D341Med (cell line): ENCODE measurements at regions not wholly inside any gene's neighbourhood (a gene's known extent, or its start where the extent isn't known, plus 50 kb on each side); places are given as distances from the start of the nearest gene placed in this dataset.

Experiments used
- DNase-seq: peaks from one replicate; pipeline ENCODE4 v3.0.0; 2012; ENCODE audit warnings: low spot score

DNA sequence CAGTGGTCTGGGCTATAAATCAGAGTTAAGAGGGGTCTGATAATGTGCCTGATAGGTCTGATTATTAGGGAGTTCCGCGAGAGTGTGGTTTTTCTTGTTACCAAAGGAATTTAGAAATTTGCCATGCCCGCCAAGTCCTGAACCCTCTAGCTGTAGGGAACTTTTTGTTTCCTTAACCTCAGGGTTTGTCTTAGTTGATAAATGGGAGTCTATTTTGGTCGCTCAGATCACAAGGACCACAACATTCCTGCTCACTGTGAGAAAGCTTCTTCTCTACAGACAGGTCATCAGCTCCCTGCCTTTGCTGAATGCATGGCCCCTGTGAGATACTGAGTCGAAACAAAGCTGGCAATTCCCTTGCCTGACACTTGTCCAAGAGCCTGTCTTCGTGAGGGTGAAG is 497.8 kb downstream of the HS3ST4 start:
- DNase-seq: no peak

DNA sequence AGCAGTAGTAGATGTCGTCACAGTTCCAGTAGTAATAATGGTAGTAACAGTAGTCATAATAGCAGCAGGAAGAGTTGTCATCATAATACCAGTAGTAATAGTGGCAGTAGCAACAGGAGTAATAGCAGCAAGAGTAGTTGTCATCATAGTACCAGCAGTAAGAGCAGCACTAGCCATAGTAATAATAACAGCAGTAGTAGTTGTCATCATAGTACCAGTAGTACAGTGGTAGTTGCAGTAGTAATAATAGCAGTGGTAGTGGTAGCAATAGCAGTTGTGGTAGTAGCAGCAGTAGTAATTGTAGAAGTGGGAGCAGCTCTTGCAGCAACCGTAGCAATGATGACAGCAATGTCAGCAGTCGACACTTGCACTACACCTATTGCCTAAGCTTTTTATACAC is 502.8 kb downstream of the HS3ST4 start:
- DNase-seq: no peak

DNA sequence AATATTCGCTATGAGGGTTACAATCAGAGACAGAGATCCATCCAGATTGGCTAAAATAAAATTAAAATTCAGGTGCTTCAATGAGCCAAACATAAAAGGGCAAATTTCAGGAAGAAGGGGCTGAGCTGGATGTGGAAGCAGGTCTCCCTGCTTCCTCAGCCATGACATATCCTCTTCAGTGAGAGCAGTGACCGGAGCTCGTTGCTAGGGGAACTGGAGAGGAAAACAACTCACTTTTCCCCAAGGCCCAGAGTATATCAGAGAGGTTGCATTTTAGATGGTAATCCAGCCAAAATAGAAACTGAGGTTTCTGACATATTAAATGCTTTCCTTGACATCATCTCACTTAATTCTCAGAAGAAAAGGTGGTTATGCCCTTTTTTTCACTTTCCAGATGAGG is 503.5 kb downstream of the HS3ST4 start:
- DNase-seq: no peak

DNA sequence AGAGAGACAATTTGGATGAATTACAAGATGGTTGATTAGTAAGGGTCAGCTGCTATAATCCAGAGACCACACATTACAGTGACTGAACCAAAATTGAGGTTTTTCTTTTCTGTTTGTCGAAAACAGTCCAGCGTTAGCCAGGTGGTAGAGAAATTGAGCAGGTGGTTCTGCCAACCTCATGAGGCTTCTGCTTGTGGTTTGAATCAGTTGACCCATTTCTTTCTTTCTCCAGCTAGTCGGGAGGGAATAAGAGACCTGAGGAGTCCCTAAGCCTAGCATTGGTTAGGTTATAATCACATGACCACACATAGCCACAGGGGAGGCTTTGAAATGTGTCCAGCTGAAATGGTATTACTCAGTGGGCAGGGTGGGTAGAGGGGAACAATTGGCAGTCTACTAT is 504.6 kb downstream of the HS3ST4 start:
- no peak for DNase-seq

DNA sequence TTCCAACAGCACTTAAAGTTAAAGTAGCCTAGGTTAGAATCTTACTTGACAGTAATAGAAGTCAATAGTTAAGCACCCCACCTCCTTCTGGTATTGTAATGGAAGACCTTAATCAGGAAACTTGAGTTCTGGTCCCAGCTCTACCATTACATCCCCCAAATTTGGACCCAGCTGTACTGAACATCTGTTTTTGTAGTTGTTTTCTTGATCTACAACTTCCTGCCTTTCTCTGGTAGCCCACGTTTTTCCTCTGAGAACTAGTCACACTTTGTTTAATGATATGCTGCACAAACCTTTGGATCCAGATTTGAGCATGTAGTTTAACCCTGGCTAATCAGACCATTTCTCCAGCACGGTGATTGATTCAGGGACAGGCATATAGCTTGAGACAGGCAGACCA is 505.0 kb downstream of the HS3ST4 start:
- DNase-seq: no peak

DNA sequence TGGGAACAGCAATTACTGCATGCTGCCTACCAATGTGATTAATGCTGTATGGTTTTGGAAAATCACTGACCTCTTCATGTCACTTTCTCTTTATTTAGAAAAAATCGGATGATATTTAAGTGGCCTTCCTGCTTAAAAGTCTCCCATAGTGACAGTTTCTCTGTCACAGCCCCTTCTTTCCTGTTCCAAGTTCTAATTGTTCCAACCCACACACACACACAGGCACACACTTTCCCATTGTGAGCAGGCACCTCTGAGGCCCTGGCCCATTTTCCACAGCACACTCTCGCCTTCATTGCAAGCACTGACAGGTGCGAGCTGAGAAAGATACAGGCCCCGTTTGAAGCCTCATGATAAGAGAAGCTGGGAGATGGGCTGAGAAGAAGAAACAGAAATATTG is 505.9 kb downstream of the HS3ST4 start:
- no peak for DNase-seq

DNA sequence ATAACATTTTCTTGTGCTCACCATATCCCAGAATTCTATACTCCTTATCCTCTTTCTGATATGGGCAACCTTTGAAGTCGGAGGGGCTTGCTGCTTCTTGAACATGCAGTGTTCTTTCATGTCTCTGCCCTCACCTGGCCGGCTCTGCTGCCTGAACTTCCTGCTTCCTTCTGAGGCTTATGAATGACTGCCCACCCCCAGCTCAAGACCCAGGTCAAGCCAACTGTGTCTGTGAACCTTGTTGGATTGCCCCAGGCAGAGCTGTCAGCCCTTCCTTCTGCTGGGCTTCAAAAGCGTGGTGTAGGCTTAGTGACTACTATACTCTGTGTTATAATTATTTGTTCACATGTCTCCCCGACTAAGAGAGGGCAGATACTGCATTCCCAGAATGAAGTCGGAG is 506.5 kb downstream of the HS3ST4 start:
- DNase-seq: no peak

DNA sequence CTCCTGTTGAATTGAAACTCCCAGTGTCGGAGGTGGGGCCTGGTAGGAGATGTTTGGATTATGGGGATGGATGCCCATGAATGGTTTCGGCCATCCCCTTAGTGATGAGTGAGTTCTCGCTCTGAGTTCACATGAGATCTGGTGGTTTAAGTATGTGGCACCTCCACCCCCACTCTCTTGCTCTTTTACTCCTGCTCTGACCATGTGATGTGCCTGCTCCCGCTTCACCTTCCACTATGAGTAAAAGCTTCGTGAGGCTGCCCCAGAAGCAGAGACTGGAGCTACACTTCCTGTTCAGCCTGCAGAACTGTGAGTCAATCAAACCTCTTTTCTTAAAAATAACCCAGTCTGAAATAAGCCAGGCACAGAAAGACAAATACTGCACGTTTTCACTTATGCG is 512.4 kb downstream of the HS3ST4 start:
- DNase-seq: no peak

DNA sequence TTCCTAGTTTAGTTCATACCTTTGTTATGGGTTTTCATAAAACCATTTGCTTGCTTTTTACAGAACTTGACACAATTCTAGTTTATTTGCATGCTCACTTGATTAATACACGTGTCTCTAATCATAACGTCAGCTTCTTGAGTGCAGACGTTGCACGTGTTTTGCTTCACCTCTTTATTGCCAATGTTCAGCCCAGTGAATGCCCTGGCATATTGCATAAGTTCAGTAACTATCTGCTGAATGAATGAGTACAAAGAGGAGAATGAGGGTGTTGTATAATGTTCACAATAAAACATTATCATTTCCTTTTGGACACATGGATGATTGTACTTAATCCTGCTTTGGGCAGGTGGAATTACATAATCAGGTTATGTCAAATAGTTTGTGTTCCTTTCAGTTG is 519.8 kb downstream of the HS3ST4 start:
- no peak for DNase-seq

DNA sequence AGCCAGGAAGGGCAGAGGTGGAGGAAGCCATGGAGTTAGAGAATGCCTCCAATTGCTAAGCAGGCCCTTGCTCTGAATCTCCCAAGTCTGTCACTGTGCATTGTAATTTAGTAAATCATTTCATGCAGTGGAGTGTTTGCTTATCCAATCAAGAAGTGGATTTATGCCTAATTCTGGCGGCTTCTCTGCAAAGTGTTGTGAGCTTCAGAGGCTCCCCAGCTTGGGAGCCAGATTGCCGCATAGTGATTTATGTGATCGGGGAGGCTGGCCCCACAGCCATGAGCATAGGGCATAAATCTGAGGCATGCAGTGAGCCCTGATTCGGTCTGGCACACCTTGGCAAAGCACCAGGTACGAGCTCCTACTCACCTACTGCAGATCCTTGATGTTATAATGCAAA is 520.8 kb downstream of the HS3ST4 start:
- no peak for DNase-seq

DNA sequence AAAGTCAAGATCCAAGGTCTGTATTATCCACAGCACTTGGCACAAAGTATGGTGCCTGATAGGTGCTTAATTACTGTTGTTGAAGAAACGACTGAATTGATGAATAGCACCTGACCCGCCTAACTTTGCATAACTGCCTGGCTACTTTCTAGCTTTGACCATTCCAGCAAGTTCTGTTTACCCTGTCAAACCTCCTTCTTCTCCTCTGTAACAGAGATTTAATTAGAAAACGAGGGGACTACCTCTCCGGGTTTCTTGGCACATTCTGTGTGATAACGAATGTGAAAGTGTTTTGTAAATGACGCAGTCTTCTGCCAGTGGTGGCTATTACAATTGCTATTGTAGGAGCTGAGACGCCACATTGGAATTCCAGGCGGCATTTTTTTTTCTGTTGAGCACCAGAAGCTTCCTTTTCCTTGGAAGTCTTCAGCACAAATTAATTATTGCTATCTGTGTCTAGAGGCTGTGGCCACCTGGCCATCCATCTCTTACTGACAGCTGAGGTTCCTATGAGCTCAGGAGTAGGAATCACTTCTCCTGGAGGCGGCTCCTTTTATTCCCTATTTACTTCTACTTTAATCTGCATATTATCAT is 522.9 kb downstream of the HS3ST4 start:
- no peak for DNase-seq

DNA sequence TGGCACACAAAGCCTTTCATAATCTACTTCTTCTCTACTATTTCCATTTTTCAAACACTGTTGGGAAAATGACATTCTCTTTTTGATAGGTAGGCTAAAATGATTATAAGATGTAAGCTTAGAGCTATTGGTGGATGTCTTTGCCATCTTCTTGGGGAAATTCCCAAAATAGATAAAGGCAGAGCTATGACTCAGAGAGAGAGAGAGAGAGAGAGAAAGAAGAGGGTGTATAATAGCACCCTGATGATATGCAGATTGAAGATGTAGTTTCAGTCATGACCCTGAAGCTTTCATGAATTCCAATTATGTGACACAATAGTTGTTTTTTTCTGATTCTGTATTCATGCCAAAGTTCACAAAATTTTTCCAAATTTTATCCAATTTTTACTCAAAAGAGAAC is 529.1 kb downstream of the HS3ST4 start:
- no peak for DNase-seq

DNA sequence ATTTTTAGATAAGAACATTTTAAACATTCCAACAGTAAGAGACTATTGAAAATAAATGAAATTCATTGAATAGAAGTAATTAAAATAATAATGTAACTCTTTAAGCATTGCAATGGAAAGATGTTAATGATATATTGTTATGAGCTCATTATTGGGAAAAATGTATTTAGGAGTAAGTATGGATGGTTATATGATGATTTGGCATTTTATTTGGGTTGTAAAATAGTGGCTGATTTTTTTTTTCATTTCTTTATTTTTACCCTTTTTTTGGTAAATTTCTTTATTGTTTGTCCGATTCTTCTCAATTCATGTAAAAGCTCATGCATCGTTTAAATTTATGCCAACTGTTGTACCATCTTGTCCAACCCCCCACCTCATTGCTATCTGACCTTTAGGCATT is 539.9 kb downstream of the HS3ST4 start:
- DNase-seq: no peak

DNA sequence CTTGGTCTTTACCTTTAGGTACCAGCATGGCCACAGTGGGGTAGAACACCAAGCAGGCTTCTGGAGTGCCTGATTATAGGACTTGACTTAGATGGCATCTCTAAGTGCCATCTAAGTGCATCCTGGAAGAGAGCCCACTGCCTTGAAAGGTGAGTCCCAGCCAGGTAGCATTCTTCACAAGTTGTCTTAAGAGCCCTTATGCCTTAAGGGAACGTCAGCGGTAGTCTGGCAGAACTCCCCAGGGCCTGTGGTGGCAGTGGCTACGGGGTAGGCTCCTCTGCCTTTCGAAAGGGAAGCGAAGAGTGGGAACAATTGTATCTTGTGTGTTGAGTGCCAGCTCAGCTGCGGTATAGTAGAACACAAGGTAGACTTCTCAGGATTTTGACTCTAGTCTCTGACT is 549.0 kb downstream of the HS3ST4 start:
- no peak for DNase-seq

DNA sequence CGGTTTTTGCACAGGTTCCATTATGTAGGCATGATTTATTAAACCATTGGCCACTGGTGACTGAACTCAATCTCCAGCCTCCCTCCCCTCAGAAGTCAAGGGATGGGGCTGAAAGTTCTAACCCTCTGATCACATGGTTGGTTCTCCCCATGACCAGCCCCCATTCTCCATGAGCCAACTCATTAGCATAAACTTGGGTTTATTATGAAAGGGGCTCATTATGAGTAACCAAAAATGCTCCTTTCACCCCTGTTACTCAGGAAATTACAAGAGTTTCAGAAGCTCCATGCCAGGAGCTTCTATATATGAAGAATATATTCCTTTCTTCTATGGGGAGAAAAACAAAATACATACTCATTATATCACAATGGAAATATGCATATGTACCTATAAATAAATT is 555.3 kb downstream of the HS3ST4 start:
- no peak for DNase-seq

DNA sequence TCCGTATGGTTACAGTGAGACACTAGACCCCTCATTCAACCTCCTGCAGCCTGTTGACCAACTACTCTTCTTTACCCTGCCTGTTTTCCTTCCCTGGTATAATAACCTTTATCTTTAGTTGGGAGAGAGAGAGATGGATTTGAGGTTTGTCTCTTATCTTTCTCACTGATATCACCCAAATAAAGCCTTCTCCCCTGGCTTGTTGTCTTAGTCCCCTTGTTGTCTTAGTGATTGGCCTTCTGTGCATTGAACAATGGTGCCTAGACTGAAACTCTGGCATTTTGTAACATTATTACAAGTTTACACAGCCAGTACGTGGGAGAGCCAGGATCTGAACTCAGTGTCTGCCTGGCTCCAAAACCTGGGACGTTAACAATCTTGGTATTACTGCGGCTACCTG is 560.8 kb downstream of the HS3ST4 start:
- DNase-seq: no peak

DNA sequence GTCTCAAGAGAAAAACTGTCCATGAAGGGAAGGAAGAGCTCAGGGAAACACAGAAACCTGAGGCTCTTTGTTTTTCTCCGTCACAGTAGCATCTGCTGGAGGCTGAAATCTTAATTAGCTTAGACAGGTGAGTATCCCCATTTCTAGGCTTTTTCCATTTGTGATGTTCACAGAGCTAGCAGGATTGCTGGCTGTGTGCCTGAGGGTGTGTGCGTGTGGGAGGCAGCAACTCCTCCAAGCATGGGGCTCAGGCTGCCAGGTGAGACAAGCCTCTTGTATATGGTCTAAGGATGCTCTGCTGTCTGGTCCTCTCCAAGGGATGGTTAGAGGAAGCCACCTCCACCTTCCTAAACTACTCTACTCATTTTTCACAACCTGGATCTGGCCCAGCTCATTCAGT is 569.9 kb downstream of the HS3ST4 start:
- DNase-seq: no peak

DNA sequence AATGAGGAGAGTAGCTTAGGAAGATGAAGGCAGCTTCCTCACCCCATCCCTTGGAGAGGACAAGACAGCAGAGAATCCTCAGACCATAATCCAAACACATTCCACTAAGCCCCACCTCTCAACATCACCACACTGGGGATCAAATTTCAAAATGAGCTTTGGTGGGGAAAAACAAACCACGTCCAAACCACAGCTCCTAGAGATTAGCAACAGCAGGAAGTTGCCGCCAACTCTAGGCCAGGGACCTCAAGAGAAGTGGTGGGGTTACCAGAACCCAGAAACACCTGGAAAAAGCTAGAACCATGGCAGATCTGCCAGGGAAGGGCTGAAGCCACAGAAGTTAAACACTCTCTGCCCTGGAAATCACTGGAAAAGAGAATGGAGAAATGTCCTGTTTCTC is 571.6 kb downstream of the HS3ST4 start:
- no peak for DNase-seq

DNA sequence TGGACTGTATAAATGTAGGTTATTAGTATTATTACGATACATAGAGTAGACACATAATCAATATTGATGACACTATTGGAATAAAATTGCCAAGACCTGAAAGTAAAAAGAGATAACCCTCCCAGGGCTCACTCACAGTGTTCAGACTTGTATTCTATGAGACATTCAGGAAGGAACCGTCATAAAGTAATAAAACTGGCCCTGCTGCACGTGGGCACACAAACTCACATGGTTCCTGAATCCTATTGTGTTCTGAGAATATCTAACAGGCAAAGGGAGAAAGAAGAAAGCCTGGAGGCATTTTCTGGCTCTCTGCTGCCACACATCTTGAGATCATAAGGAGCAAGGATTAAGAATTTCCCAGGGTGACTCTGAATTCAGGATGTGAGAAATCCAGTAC is 575.9 kb downstream of the HS3ST4 start:
- no peak for DNase-seq

DNA sequence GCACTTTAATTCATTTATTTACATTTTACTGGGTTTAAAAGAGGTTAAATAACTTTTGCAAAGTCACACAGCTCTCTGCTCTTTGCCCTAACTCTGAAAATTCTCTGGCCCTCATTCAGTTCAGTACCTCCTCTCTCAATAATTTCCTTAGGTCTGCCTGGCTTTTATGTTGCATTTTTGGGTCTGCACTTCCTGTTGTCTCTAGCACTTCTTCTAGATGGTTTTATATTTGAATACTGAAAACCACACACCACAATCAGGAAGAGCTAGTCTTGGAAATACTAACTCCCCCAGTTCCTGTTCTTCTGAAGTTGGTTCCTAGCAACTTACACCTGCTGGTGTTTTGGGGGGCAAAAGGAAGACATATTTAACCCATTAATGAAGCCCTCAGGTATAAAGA is 577.9 kb downstream of the HS3ST4 start:
- no peak for DNase-seq

DNA sequence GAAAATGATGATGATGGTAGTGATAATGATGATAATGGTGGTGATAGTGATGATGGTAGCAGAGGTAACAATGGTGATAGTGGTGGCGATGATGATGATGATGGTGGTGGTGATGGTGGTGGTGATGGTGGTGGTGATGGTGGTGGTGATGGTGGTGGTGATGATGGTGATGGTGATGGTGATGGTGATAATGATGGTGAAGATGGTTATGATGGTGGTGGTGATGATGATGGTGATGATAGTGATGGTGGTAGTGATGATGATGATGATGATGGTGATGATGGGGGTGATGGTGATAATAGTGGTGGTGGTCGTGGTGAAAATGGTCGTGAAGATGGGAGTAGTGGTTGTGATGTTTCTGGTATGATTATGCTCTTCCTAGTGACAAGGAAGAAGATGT is 581.8 kb downstream of the HS3ST4 start:
- DNase-seq: no peak

DNA sequence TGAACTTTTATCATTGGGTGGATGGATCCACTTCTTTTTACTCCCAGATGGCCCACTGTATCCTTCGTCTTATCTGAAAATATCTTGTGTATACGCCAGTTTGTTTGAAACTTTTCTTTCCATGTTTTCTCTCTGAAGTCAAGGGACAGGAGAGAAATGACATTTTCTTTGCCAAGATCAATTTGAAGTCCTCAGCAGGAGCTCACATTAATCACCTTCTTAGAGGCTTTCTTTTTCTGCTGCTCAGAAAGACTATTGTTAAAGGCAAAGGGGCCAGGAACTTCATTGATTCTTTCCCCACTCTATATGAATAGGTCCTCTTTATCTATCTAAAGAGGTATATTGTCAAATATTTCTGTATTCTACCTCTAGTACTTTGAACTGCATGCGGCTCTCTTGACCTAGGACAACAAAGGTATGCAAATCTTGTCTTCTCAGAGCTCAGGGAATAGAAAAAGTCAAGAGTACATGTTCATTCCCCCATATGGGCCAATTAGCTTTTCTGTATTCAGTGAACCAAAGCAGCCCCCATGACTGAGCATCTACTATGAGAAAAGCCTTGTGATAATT is 583.3 kb downstream of the HS3ST4 start:
- no peak for DNase-seq

DNA sequence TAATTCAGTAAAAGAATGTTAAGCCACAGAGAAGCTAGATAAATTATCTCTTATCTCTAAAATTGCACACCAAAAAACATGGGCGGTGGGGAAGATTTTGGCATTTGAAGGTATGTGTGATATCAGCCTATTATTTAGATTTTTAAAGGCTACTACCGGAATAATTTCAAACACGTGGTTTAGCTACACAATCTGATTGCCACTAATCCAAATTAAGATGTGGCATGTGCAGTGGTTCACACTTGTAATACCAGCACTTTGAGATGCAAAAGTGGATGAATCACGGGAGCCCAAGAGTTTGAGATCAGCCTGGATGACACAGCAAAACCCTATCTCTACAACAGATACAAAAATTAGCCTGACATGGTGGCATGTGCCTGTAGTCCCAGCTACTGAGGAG is 584.5 kb downstream of the HS3ST4 start:
- no peak for DNase-seq

DNA sequence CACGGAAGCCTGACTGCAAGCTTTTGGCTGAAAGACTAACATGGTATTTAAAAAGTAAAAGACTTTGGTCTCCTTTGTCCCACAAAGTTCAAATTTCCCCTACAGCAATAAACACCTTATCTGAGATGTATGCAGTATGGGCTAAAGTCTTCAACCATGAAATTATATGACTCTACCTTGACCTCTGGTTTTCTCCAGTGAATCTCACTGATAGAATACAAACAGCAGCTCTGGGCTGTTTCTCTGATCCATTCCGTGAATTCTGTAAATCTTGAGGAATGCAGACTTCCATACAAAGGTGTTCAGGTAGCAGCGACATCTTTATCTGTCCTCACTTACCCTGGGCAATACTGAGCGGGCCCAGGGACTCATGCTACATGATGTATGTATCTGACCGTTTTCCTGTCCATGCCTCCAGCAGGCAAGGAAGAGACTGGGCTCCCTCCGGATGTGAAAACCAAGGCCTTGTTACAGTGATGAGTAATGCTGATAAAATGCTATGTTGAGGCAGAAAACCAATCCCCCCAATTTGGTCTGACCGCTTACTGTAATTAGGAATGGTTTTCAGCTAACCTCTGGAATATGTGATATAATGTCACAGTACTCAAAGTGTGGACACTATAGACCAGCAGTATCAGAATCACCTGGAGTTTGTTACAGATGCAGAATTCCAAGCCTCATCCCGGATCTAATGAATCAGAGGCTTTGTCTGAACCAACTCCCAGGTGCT is 589.8 kb downstream of the HS3ST4 start:
- DNase-seq: no peak
